ENCODE measurements at regions not wholly inside any gene's neighbourhood (a gene's known extent, or its start where the extent isn't known, plus 50 kb on each side); places are given as distances from the start of the nearest gene placed in this dataset.
"Not testable (repeated sequence)": the region's sequence is repeated elsewhere in the genome, so short reads cannot be mapped to it uniquely, and the experiment has no call there.

GRCh38 chr13:62210951-62211350 is 795.3 kb upstream of the PCDH20 start:
- TF ChIP-seq GATA1 (IDR thresholded peaks at IDR 0.05; ENCODE audit: low read depth, low read length) (no peak), POLR2A (IDR thresholded peaks at IDR 0.05; ENCODE audit: low read length) (no peak)
- no peak for DNase-seq

GRCh38 chr13:62209529-62209928 is 793.9 kb upstream of the PCDH20 start:
- no peak for DNase-seq
- TF ChIP-seq POLR2A (IDR thresholded peaks at IDR 0.05; ENCODE audit: low read length), result no peak
- no peak for TF ChIP-seq GATA1 (IDR thresholded peaks at IDR 0.05; ENCODE audit: low read depth, low read length)

GRCh38 chr13:62207388-62207787 is 791.7 kb upstream of the PCDH20 start:
- TF ChIP-seq POLR2A (IDR thresholded peaks at IDR 0.05; ENCODE audit: low read length), result no peak
- no peak for TF ChIP-seq GATA1 (IDR thresholded peaks at IDR 0.05; ENCODE audit: low read depth, low read length)
- no peak for DNase-seq

- no peak for DNase-seq
- TF ChIP-seq POLR2A (IDR thresholded peaks at IDR 0.05; ENCODE audit: low read length), result no peak
Observed at GRCh38 chr13:62206165-62206564, 790.5 kb upstream of the PCDH20 start.

- TF ChIP-seq POLR2A (IDR thresholded peaks at IDR 0.05; ENCODE audit: low read length), result no peak
- no peak for TF ChIP-seq GATA1 (IDR thresholded peaks at IDR 0.05; ENCODE audit: low read depth, low read length)
- no peak for DNase-seq
Observed at GRCh38 chr13:62205273-62205672, 789.6 kb upstream of the PCDH20 start.

GRCh38 chr13:62194371-62194770 is 778.7 kb upstream of the PCDH20 start:
- DNase-seq, result no peak
- TF ChIP-seq POLR2A (IDR thresholded peaks at IDR 0.05; ENCODE audit: low read length) (no peak), GATA1 (IDR thresholded peaks at IDR 0.05; ENCODE audit: low read depth, low read length) (no peak)

- no peak for DNase-seq
- TF ChIP-seq POLR2A (IDR thresholded peaks at IDR 0.05; ENCODE audit: low read length) (no peak), GATA1 (IDR thresholded peaks at IDR 0.05; ENCODE audit: low read depth, low read length) (no peak)
Observed at GRCh38 chr13:62193919-62194318, 778.3 kb upstream of the PCDH20 start.

GRCh38 chr13:62185631-62186255 is 770.1 kb upstream of the PCDH20 start:
- DNase-seq, result no peak
- TF ChIP-seq GATA1 (IDR thresholded peaks at IDR 0.05; ENCODE audit: low read depth, low read length) (no peak), POLR2A (IDR thresholded peaks at IDR 0.05; ENCODE audit: low read length) (no peak)

- no peak for DNase-seq
- TF ChIP-seq POLR2A (IDR thresholded peaks at IDR 0.05; ENCODE audit: low read length) (no peak), GATA1 (IDR thresholded peaks at IDR 0.05; ENCODE audit: low read depth, low read length) (no peak)
Observed at GRCh38 chr13:62176051-62176450, 760.4 kb upstream of the PCDH20 start.

- no peak for DNase-seq
- TF ChIP-seq GATA1 (IDR thresholded peaks at IDR 0.05; ENCODE audit: low read depth, low read length), result no peak
- TF ChIP-seq POLR2A (IDR thresholded peaks at IDR 0.05; ENCODE audit: low read length), result no peak
Observed at GRCh38 chr13:62173958-62174357, 758.3 kb upstream of the PCDH20 start.

- DNase-seq, result no peak
- no peak for TF ChIP-seq GATA1 (IDR thresholded peaks at IDR 0.05; ENCODE audit: low read depth, low read length)
- TF ChIP-seq POLR2A (IDR thresholded peaks at IDR 0.05; ENCODE audit: low read length), result no peak
Observed at GRCh38 chr13:62171697-62172096, 756.0 kb upstream of the PCDH20 start.

GRCh38 chr13:62168891-62169290 is 753.2 kb upstream of the PCDH20 start:
- no peak for DNase-seq
- TF ChIP-seq GATA1 (IDR thresholded peaks at IDR 0.05; ENCODE audit: low read depth, low read length), result no peak

- no peak for DNase-seq
- TF ChIP-seq GATA1 (IDR thresholded peaks at IDR 0.05; ENCODE audit: low read depth, low read length) (no peak), POLR2A (IDR thresholded peaks at IDR 0.05; ENCODE audit: low read length) (no peak)
Observed at GRCh38 chr13:62167650-62168172, 752.1 kb upstream of the PCDH20 start.

GRCh38 chr13:62162860-62163259 is 747.2 kb upstream of the PCDH20 start:
- no peak for DNase-seq
- TF ChIP-seq POLR2A (IDR thresholded peaks at IDR 0.05; ENCODE audit: low read length) (no peak), GATA1 (IDR thresholded peaks at IDR 0.05; ENCODE audit: low read depth, low read length) (no peak)

- TF ChIP-seq POLR2A (IDR thresholded peaks at IDR 0.05; ENCODE audit: low read length) (no peak), GATA1 (IDR thresholded peaks at IDR 0.05; ENCODE audit: low read depth, low read length) (no peak)
- DNase-seq, result no peak
Observed at GRCh38 chr13:62158520-62158919, 742.9 kb upstream of the PCDH20 start.

GRCh38 chr13:62151724-62152123 is 736.1 kb upstream of the PCDH20 start:
- DNase-seq, result not testable (repeated sequence)
